AG10803 (cell line): ENCODE measurements at regions not wholly inside any gene's neighbourhood (a gene's known extent, or its start where the extent isn't known, plus 50 kb on each side); places are given as distances from the start of the nearest gene placed in this dataset.

ENCODE experiments used
- DNase-seq: peaks from one replicate; pipeline ENCODE4 v3.0.0; 2010; ENCODE audit warnings: low read depth
- H3K4me3 ChIP-seq: 2 replicates; pipeline ENCODE4 v1.5.1; 2011; ENCODE audit warnings: mild to moderate bottlenecking, low read length, control low read depth
- TF ChIP-seq, protein P1 (sequence below): conservative IDR thresholded peaks from 2 replicates; pipeline ENCODE4 v1.5.1; 2011; ENCODE audit warnings: mild to moderate bottlenecking, low read length, control low read depth, inconsistent platforms

DNA sequence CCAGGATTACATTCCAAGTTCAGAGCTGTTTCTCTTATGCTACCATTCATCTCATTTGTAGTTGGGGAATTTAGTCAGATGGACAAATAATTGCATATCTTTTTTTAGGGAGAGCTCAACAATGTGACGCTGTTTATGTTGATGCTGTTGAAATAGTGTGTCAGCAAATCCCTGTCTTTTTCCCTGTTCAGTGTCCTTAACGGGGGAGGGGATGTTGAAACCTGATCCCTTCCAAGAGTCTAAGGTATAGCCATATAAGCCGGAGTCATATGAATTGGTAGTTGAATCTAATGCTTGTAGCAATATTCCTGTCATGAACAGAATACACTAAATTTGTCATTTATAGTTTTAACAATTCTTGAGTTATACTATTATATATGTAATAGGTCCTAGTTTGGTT lies 293.5 kb upstream of the FAT1 start:
- TF ChIP-seq, protein P1, sequence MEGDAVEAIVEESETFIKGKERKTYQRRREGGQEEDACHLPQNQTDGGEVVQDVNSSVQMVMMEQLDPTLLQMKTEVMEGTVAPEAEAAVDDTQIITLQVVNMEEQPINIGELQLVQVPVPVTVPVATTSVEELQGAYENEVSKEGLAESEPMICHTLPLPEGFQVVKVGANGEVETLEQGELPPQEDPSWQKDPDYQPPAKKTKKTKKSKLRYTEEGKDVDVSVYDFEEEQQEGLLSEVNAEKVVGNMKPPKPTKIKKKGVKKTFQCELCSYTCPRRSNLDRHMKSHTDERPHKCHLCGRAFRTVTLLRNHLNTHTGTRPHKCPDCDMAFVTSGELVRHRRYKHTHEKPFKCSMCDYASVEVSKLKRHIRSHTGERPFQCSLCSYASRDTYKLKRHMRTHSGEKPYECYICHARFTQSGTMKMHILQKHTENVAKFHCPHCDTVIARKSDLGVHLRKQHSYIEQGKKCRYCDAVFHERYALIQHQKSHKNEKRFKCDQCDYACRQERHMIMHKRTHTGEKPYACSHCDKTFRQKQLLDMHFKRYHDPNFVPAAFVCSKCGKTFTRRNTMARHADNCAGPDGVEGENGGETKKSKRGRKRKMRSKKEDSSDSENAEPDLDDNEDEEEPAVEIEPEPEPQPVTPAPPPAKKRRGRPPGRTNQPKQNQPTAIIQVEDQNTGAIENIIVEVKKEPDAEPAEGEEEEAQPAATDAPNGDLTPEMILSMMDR: no peak
- DNase-seq: no peak
- no peak overlapping the region for H3K4me3 ChIP-seq

DNA sequence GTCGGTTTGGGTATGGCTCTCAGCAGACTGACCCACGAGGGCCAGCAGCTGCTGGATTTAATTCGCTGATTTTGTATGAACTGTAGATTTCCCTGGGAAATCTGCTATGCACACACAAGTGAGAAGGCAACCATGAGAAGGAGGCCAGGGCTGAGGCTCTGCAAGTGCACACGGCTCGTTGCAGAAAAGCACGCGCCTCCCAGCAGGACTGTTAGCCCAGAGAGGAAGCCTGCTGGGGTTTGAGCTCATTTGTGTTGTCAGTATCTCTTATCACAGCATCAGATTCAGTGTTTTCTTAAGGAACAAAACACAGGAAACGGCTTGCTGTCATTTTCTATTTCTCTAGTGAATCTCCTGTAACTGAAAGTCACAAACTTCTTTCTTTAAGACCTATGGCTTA lies 296.2 kb upstream of the FAT1 start:
- H3K4me3 ChIP-seq: no peak overlapping the region
- TF ChIP-seq, protein P1: no peak
- no peak for DNase-seq

DNA sequence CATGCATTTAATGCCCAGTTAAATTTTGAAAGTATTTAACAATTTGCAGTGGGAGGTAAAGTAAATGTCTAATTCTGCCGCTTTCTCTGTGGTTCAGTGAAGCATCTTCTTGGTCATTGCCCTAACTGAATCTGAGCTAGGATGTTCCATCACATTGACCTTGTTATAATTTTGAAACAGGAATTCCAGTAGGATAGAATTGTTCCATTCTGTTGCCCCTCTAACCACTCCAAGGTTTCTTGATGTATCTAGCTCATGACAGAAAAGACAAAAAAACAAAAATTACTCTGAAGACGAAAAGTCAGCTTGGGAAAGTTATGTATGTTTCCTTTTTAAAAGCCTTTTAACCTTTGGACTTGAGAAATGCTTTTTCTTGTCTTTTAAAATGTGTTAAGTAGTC lies 297.0 kb upstream of the FAT1 start:
- TF ChIP-seq, protein P1: no peak
- no peak for DNase-seq

DNA sequence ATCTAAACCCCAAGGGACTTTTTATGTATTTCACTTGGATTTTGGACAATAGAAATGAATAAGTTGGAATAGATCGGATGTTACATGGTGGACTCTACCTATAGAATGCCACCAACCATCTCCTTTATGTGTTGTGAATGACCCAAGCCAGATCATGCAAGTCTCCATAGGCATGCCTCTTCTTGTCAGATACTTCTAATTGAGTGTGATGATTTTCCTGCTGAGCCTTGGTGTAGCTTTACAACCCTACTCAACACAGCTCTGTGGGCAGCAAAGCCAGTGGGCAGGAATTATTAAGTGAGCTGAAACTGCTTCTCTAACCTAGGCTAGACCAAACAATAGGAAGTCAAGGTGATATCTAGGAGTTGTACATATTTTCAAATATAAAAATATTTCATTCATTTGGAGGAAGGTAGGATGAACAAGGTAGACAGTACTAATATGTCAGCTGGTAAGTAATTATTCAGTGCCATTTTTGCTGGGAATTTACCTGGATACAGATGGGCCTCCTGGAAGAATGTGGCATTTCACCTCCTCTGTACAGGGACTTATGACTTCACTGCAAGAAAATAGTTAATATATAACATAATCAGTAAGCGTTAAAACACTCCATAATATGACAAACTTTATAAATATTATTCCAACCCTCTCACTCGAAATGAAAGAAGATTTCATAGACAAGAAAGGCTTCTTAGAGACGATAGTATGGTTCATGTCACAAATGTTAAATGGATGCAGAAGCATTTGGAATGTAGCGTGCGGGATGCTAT lies 298.0 kb upstream of the FAT1 start:
- no peak for DNase-seq
- no peak overlapping the region for H3K4me3 ChIP-seq
- TF ChIP-seq, protein P1: no peak

More for the DNA sequence above, 297.0 kb upstream of the FAT1 start:
- no peak overlapping the region for H3K4me3 ChIP-seq

DNA sequence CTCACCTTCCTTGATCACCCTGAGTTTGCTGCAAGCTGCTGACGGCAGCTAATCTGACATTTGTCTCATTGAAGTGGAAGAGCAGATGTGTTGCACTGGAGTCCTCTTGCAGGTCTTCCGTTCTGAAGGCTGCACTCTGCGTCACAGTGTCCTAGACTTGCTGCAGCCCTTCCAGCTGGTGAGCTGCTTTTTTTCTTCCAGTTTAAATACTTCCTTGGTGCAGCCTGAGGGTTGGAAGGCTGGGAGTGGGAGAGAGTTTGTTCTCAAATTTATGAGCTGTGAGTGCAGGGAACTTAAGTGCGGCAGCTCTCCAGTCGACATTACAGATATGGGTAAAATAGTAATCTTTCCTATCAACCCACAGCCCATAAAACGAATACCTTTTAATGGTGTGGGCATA lies 303.6 kb upstream of the FAT1 start:
- peak; percentile 2 for DNase-seq
- TF ChIP-seq, protein P1: no peak
- no peak overlapping the region for H3K4me3 ChIP-seq

DNA sequence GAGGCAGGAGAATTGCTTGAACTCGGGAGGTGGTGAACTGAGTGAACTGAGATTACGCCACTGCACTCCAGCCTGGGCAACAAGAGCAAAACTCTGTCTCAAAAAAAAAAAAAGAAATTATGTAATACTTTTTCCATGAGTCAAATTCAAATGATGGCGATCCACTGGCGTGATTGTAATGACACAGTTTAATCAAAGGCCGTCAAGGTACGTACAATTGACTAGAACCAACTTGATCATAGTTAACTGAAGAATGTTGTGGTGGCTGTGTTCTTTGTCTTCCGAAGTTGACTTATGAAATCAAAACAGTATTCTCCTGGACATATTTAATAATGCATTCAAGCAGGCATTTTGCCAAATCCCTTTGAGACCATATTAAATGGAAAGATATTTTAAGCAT lies 318.6 kb upstream of the FAT1 start:
- no peak overlapping the region for H3K4me3 ChIP-seq
- no peak for DNase-seq
- TF ChIP-seq, protein P1: no peak

DNA sequence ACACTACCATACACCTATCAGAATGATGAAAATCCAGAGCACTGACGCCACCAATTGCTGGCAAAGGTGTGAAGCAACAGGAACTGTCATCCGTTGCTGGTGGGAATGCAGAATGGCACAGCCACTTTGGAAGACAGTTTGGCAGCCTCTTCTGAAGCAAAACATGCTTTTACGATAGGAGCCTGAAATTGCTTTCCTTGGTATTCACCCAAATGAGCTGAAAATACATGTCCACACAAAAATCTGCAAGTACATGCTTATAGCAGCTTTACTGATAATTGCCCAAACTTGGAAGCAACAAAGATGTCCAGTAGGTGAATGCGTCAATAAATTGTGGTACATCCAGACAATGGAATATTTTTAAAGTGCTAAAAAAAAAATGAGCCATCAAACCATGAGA lies 322.8 kb upstream of the FAT1 start:
- TF ChIP-seq, protein P1: no peak
- DNase-seq: no peak
- no peak overlapping the region for H3K4me3 ChIP-seq
